Upper lobe of right lung (tissue), 1 donor: ENCODE measurements at regions not wholly inside any gene's neighbourhood (a gene's known extent, or its start where the extent isn't known, plus 50 kb on each side); places are given as distances from the start of the nearest gene placed in this dataset.

Experiments
- ATAC-seq: fragments of 200-7000 bp; cut with Tn5 transposase; one replicate; pipeline ENCODE4 v1.9.1; 2020; ENCODE audit warnings: mild to moderate bottlenecking, moderate library complexity
- DNase-seq: peaks from one replicate; pipeline ENCODE4 v3.0.0-alpha.2; 2020
- H3K27ac ChIP-seq: fragments of 200-600 bp; one replicate; pipeline ENCODE4 v1.8.0; 2022
- H3K27me3 ChIP-seq: fragments of 200-600 bp; one replicate; pipeline ENCODE4 v1.8.0; 2022; ENCODE audit warnings: mild to moderate bottlenecking
- H3K36me3 ChIP-seq: fragments of 200-600 bp; one replicate; pipeline ENCODE4 v1.8.0; 2022
- H3K4me1 ChIP-seq: fragments of 200-600 bp; one replicate; pipeline ENCODE4 v1.8.0; 2022
- H3K4me3 ChIP-seq: fragments of 200-600 bp; one replicate; pipeline ENCODE4 v1.8.0; 2022; ENCODE audit warnings: mild to moderate bottlenecking
- H3K9me3 ChIP-seq: fragments of 200-600 bp; one replicate; pipeline ENCODE4 v1.8.0; 2022
- CTCF ChIP-seq: fragments of 200-600 bp; IDR thresholded peaks from one replicate; pipeline ENCODE4 v1.8.0; 2022; ENCODE audit warnings: antibody characterized with exemption
- intact Hi-C: fragments of 100-400 bp; cut with DNase I; formaldehyde crosslinking; loops from one replicate; pipeline ENCODE4 v1.11.0; 2022
- donor health status: DM: no; HTN: yes; CAD: no; lungs with severe emphysema.

- intact Hi-C loops, result no loop called here
- Histone ChIP-seq H3K27me3 (no peaks in the 10 kb centered on the region), H3K4me1 (peaks cover 41% of the 10 kb centered on the region), H3K4me3 (no peak overlapping the region), H3K27ac (no peak overlapping the region), H3K9me3 (no peaks in the 10 kb centered on the region), H3K36me3 (no peaks in the 10 kb centered on the region)
- no peak for TF ChIP-seq CTCF
- DNase-seq (no peak), ATAC-seq (no peak)
Measured at GRCh38 chr4:140239311-140239710, 85.3 kb upstream of the MAML3 start.

GRCh38 chr4:140238351-140239056 is 84.5 kb upstream of the MAML3 start:
- peak; percentile 92 for DNase-seq

GRCh38 chr4:140237616-140238350 is 83.8 kb upstream of the MAML3 start:
- peak; percentile 80 for DNase-seq
- peak; percentile 83 for ATAC-seq
- no peak for TF ChIP-seq CTCF
- Histone ChIP-seq H3K9me3 (no peaks in the 10 kb centered on the region), H3K27ac (peak overlapping the region; percentile 74), H3K4me3 (peak overlapping the region; percentile 7), H3K27me3 (no peaks in the 10 kb centered on the region), H3K36me3 (no peaks in the 10 kb centered on the region), H3K4me1 (peaks cover 27% of the 10 kb centered on the region)
- intact Hi-C loops, result no loop called here

More at GRCh38 chr4:140238351-140239056, 84.5 kb upstream of the MAML3 start:
- H3K27me3 ChIP-seq, result no peaks in the 10 kb centered on the region
- H3K36me3 ChIP-seq, result no peaks in the 10 kb centered on the region
- intact Hi-C loops, result no loop called here
- ATAC-seq, result peak; percentile 89
- peaks cover 34% of the 10 kb centered on the region for H3K4me1 ChIP-seq
- peak overlapping the region; percentile 7 for H3K4me3 ChIP-seq
- peak overlapping the region; percentile 74 for H3K27ac ChIP-seq
- no peak for TF ChIP-seq CTCF
- no peaks in the 10 kb centered on the region for H3K9me3 ChIP-seq

GRCh38 chr4:140236654-140237169 is 82.7 kb upstream of the MAML3 start:
- TF ChIP-seq CTCF, result no peak
- Histone ChIP-seq H3K4me1 (peaks cover 25% of the 10 kb centered on the region), H3K27me3 (no peaks in the 10 kb centered on the region), H3K36me3 (no peaks in the 10 kb centered on the region), H3K27ac (peak overlapping the region; percentile 74), H3K4me3 (no peak overlapping the region), H3K9me3 (no peaks in the 10 kb centered on the region)
- ATAC-seq, result no peak
- intact Hi-C loops, result no loop called here
- no peak for DNase-seq

GRCh38 chr4:140234697-140235060 is 80.7 kb upstream of the MAML3 start:
- H3K4me1 ChIP-seq, result peaks cover 25% of the 10 kb centered on the region
- H3K27ac ChIP-seq, result no peak overlapping the region
- no peak for DNase-seq
- no peaks in the 10 kb centered on the region for H3K27me3 ChIP-seq
- H3K36me3 ChIP-seq, result no peaks in the 10 kb centered on the region
- no peak for ATAC-seq
- no peak overlapping the region for H3K4me3 ChIP-seq
- H3K9me3 ChIP-seq, result no peaks in the 10 kb centered on the region
- TF ChIP-seq CTCF, result no peak
- intact Hi-C loops, result no loop called here
